ENCODE measurements at regions not wholly inside any gene's neighbourhood (a gene's known extent, or its start where the extent isn't known, plus 50 kb on each side); places are given as distances from the start of the nearest gene placed in this dataset.

- Histone ChIP-seq H4K20me1 (ENCODE audit: control insufficient read depth, insufficient read depth, insufficient read length) (no peaks in the 10 kb centered on the region), H3K9ac (ENCODE audit: extremely low read depth, insufficient read length, low read length) (no peak overlapping the region), H4K91ac (ENCODE audit: insufficient read length, low read depth, low read length) (no peak overlapping the region), H3K27me3 (ENCODE audit: insufficient read depth, low read length) (no peaks in the 10 kb centered on the region), H4K8ac (replicated peaks; ENCODE audit: insufficient read length, low read depth, low read length) (no peak overlapping the region), H3T11ph (ENCODE audit: low read length) (no peak overlapping the region), H2BK5ac (ENCODE audit: insufficient read length, low read length) (no peak overlapping the region), H4K5ac (ENCODE audit: insufficient read length, low read depth, low read length) (no peak overlapping the region), H3K23me2 (ENCODE audit: insufficient read length, low read depth, low read length, poor library complexity, severe bottlenecking) (peaks cover 2% of the 10 kb centered on the region), H2BK20ac (ENCODE audit: low read depth, low read length, poor library complexity, severe bottlenecking) (no peak overlapping the region), H3K18ac (ENCODE audit: insufficient read length, low read depth, low read length) (no peak overlapping the region), H3K4ac (ENCODE audit: low read depth, low read length) (no peak overlapping the region), H2BK120ac (ENCODE audit: low read depth, low read length, poor library complexity, severe bottlenecking) (no peak overlapping the region), H2BK12ac (ENCODE audit: insufficient read length, low read depth, low read length) (no peak overlapping the region), H3K56ac (ENCODE audit: insufficient read length, low read depth, low read length) (no peak overlapping the region), H3K9me3 (ENCODE audit: control insufficient read depth, low read depth, low read length) (no peaks in the 10 kb centered on the region), H3K23ac (ENCODE audit: insufficient read length, low read depth, low read length) (no peak overlapping the region), H2AK5ac (ENCODE audit: insufficient read length, low read length) (no peak overlapping the region), H3K79me1 (ENCODE audit: insufficient read depth, low read depth, low read length, poor library complexity, severe bottlenecking) (no peaks in the 10 kb centered on the region), H3K4me2 (ENCODE audit: insufficient read depth, insufficient read length, low read length) (no peak overlapping the region), H3K4me1 (ENCODE audit: insufficient read depth, low read length) (no peaks in the 10 kb centered on the region; the same call in 1 of the 2 replicates), H3K27ac (ENCODE audit: insufficient read length, low read depth, low read length) (no peak overlapping the region), H2BK15ac (ENCODE audit: low read depth, low read length) (no peak overlapping the region), H3K79me2 (ENCODE audit: insufficient read depth, low read length) (no peaks in the 10 kb centered on the region), H3K14ac (ENCODE audit: insufficient read depth, low read length) (no peak overlapping the region), H2AFZ (ENCODE audit: low read length) (no peak overlapping the region)
- Mint-ChIP-seq H3K4me3 (no peak overlapping the region), H3K27me3 (ENCODE audit: low read depth) (no peaks in the 10 kb centered on the region), H3K27ac (no peak overlapping the region), H3K9me3 (peaks cover 0 to 2% of the 10 kb centered on the region in 2 experiments; a peak in 2 of 5 replicates), H3K4me1 (peaks cover 11 to 15% of the 10 kb centered on the region in 2 experiments), H3K36me3 (ENCODE audit: insufficient read depth in 1 of 3, low read depth in 3 of 3) (peaks cover 3 to 5% (median 3%) of the 10 kb centered on the region in 3 experiments; a peak in 5 of 7 replicates)
- no peak for TF ChIP-seq CTCF (conservative IDR thresholded peaks at IDR 0.05)
- WGBS (ENCODE audit: extremely low coverage, insufficient read length, low lambda C conversion rate) = no CpG with 5 or more reads among the region's 8 CpGs
- DNase-seq = no peak
Observed at GRCh38 chr3:74135808-74136207, 478.7 kb downstream of the CNTN3 start.

Measured in H9 (cell line).